Upper lobe of left lung (tissue), 6 donors: ENCODE measurements at regions not wholly inside any gene's neighbourhood (a gene's known extent, or its start where the extent isn't known, plus 50 kb on each side); places are given as distances from the start of the nearest gene placed in this dataset.

Source experiments
- ATAC-seq, 2 donors: fragments of 200-7000 bp; cut with Tn5 transposase; one replicate each; pipeline ENCODE4 v1.9.1; 2022; ENCODE audit warnings: mild to moderate bottlenecking in 2 of 2, moderate library complexity in 2 of 2; ENCODE audit not compliant: low FRiP score in 2 of 2
- DNase-seq, 2 donors: peaks; one replicate each; pipeline ENCODE4 v3.0.0-alpha.2; 2019 to 2020
- H3K27ac ChIP-seq, 4 donors: fragments of 200-600 bp; sonication (generic); one replicate each; pipeline ENCODE4 v1.5.1; 2016 to 2019
- H3K27me3 ChIP-seq, 4 donors: fragments of 200-600 bp; sonication (generic); one replicate each; pipeline ENCODE4 v1.5.1; 2017 to 2019
- H3K36me3 ChIP-seq, 4 donors: fragments of 200-600 bp; sonication (generic); one replicate each; pipeline ENCODE4 v1.5.1; 2016 to 2019
- H3K4me1 ChIP-seq, 4 donors: fragments of 200-600 bp; sonication (generic); one replicate each; pipeline ENCODE4 v1.5.1; 2018 to 2019
- H3K4me3 ChIP-seq, 4 donors: fragments of 200-600 bp; sonication (generic); one replicate each; pipeline ENCODE4 v1.5.1; 2017 to 2019; ENCODE audit warnings: mild to moderate bottlenecking in 2 of 4, moderate library complexity in 1 of 4
- H3K9me3 ChIP-seq, 4 donors: fragments of 200-600 bp; sonication (generic); one replicate each; pipeline ENCODE4 v1.5.1; 2018 to 2019
- EP300 ChIP-seq, 4 donors: sonication (generic); formaldehyde crosslinking; IDR thresholded peaks; one replicate each; pipeline ENCODE4 v1.5.1; 2017; ENCODE audit warnings: antibody characterized with exemption in 4 of 4, control low read depth in 2 of 4
- POLR2A ChIP-seq, 4 donors: fragments of 450-650 bp; IDR thresholded peaks; one replicate each; pipeline ENCODE4 v1.5.1; 2016 to 2017; ENCODE audit warnings: antibody characterized with exemption in 4 of 4, mild to moderate bottlenecking in 2 of 4
- POLR2AphosphoS5 ChIP-seq, 2 donors: sonication (generic); formaldehyde crosslinking; IDR thresholded peaks; one replicate each; pipeline ENCODE4 v1.5.1; 2017; ENCODE audit warnings: antibody characterized with exemption in 2 of 2
- WGBS, 2 donors: methylation state at CpG; one replicate each; pipeline ENCODE4 v1.1.5; 2017 to 2018; 5-methylcytosine and 5-hydroxymethylcytosine counted together
- TF ChIP-seq, protein P1 (sequence below), 6 experiments: fragments of 450-650 bp in 4 of 6; fragments of 200-600 bp in 2 of 6; sonication (generic) in 2 of 6; IDR thresholded peaks; one replicate each; pipeline ENCODE4 v1.5.1; 2016 to 2019; ENCODE audit warnings: antibody characterized with exemption in 6 of 6
- donor health status: DM: no; HTN: no; CAD: no; lungs with moderate emphysema.
- donor health status: DM: no; HTN: yes; CAD: no; lungs with severe emphysema.

- Histone ChIP-seq H3K4me1 (peaks cover 0 to 9% (median 6%) of the 10 kb centered on the region in 4 donors), H3K9me3 (no peaks in the 10 kb centered on the region), H3K27ac (no peak overlapping the region), H3K4me3 (no peak overlapping the region), H3K27me3 (no peaks in the 10 kb centered on the region), H3K36me3 (no peaks in the 10 kb centered on the region)
- 57 to 61% methylated on average over 6 of the region's 6 CpGs for WGBS, 2 donors
- DNase-seq (no peak), ATAC-seq (no peak)
- TF ChIP-seq POLR2A (IDR thresholded peaks at IDR 0.05) (no peak), POLR2AphosphoS5 (IDR thresholded peaks at IDR 0.05) (no peak)
Observed at GRCh38 chr5:57320582-57320981, 146.7 kb downstream of the GPBP1 start.

DNA sequence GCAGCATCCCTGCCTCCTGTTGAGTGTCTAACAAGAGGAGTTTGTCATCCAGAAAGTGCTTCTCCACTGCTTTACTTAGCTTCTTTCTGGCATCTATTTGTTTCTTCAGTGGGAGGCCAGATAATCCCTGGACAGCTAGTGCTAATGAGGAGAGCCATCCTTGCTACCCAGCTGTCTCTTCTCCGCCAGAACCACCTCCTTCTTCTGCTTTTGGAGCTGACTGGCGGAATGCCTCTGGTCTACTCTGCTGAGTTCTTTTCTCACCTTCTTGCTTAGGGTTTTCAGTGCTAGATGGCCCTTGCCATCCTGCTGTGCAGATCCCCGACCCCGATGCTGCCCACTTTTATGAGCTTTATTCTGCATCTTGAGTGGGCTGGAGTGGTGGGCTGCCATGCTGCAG lies 145.8 kb downstream of the GPBP1 start:
- 93 to 100% methylated on average over 4 of the region's 4 CpGs for WGBS, 2 donors
- no peak overlapping the region for H3K27ac ChIP-seq
- ATAC-seq (no peak), DNase-seq (no peak)
- H3K27me3 ChIP-seq = no peaks in the 10 kb centered on the region
- no peaks in the 10 kb centered on the region for H3K9me3 ChIP-seq
- peaks cover 0 to 9% (median 4%) of the 10 kb centered on the region in 4 donors for H3K4me1 ChIP-seq
- TF ChIP-seq POLR2AphosphoS5 (IDR thresholded peaks at IDR 0.05) = no peak
- TF ChIP-seq EP300 (IDR thresholded peaks at IDR 0.05) = no peak
- TF ChIP-seq POLR2A (IDR thresholded peaks at IDR 0.05) = no peak
- TF ChIP-seq, protein P1, sequence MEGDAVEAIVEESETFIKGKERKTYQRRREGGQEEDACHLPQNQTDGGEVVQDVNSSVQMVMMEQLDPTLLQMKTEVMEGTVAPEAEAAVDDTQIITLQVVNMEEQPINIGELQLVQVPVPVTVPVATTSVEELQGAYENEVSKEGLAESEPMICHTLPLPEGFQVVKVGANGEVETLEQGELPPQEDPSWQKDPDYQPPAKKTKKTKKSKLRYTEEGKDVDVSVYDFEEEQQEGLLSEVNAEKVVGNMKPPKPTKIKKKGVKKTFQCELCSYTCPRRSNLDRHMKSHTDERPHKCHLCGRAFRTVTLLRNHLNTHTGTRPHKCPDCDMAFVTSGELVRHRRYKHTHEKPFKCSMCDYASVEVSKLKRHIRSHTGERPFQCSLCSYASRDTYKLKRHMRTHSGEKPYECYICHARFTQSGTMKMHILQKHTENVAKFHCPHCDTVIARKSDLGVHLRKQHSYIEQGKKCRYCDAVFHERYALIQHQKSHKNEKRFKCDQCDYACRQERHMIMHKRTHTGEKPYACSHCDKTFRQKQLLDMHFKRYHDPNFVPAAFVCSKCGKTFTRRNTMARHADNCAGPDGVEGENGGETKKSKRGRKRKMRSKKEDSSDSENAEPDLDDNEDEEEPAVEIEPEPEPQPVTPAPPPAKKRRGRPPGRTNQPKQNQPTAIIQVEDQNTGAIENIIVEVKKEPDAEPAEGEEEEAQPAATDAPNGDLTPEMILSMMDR (IDR thresholded peaks at IDR 0.05) = no peak
- no peaks in the 10 kb centered on the region for H3K36me3 ChIP-seq
- no peak overlapping the region for H3K4me3 ChIP-seq

DNA sequence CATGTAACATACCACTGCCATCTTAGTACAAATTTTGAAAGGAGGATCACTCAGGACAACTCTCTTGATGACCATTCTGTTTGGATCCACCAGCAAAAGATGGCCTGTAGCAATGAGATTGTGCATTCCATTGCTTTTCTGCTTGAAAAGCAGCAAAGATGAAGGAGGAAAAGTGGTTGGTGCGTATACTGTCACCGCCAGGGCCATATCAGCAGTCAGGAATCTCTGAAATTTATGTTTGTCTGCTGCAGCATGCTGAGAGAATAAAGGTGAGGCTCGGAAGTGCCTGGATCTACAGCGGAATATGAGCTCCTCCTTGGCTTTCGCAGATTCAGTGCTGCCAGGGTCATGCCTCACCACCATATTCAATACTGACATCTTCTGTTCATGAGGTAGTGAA lies 144.4 kb downstream of the GPBP1 start:
- no peak overlapping the region for H3K4me3 ChIP-seq
- TF ChIP-seq POLR2A (IDR thresholded peaks at IDR 0.05) (no peak), POLR2AphosphoS5 (IDR thresholded peaks at IDR 0.05) (no peak), EP300 (IDR thresholded peaks at IDR 0.05) (no peak)
- TF ChIP-seq, protein P1 (IDR thresholded peaks at IDR 0.05) = no peak
- no peak for ATAC-seq
- H3K9me3 ChIP-seq = no peaks in the 10 kb centered on the region
- WGBS, 2 donors = 96 to 97% methylated on average over 5 of the region's 5 CpGs
- H3K27me3 ChIP-seq = no peaks in the 10 kb centered on the region
- H3K4me1 ChIP-seq = peaks cover 0 to 9% (median 4%) of the 10 kb centered on the region in 4 donors
- DNase-seq = no peak
- no peaks in the 10 kb centered on the region for H3K36me3 ChIP-seq
- peak overlapping the region in 3 of 4 donors; percentile 65 to 74 (median 73) for H3K27ac ChIP-seq

DNA sequence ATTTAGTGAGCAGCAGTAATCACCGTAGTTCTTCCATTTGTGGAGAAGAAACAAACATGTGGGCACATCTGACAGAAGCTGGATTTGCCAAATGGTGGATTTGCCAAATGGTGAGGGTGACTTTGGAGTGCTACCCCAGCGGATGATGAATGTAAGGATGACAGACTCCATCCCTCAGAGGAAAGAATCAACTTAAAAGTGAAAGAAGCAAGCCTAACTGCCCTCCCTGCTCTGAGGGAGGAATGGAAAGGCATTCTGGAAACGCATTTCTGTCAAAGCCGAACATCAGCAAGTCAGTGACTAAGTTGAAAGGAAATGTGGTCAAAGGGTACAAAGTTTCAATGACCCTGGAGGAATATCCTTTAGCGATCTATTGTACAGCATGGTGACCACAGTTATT lies 143.5 kb downstream of the GPBP1 start:
- TF ChIP-seq POLR2A (IDR thresholded peaks at IDR 0.05) (no peak), EP300 (IDR thresholded peaks at IDR 0.05) (no peak), POLR2AphosphoS5 (IDR thresholded peaks at IDR 0.05) (no peak)
- TF ChIP-seq, protein P1 (IDR thresholded peaks at IDR 0.05) = no peak
- DNase-seq = no peak
- Histone ChIP-seq H3K4me3 (peak overlapping the region in 1 of 4 donors; percentile 10), H3K4me1 (peaks cover 0 to 9% (median 4%) of the 10 kb centered on the region in 4 donors), H3K27ac (peak overlapping the region; percentile 46 to 74 (median 69)), H3K36me3 (no peaks in the 10 kb centered on the region), H3K27me3 (no peaks in the 10 kb centered on the region), H3K9me3 (no peaks in the 10 kb centered on the region)
- WGBS, 2 donors = 47 to 65% methylated on average over 5 of the region's 5 CpGs
- no peak for ATAC-seq

- Histone ChIP-seq H3K27ac (peak overlapping the region; percentile 46 to 74 (median 69)), H3K4me1 (peaks cover 0 to 9% (median 4%) of the 10 kb centered on the region in 4 donors), H3K36me3 (no peaks in the 10 kb centered on the region), H3K27me3 (no peaks in the 10 kb centered on the region), H3K9me3 (no peaks in the 10 kb centered on the region), H3K4me3 (peak overlapping the region in 1 of 4 donors; percentile 10)
- DNase-seq (peak in 1 of 2 donors; percentile 39), ATAC-seq (peak; percentile 32 to 79)
- 37 to 43% methylated on average over 3 of the region's 3 CpGs for WGBS, 2 donors
- TF ChIP-seq EP300 (IDR thresholded peaks at IDR 0.05) (peak in 1 of 4 donors; percentile 40), POLR2A (IDR thresholded peaks at IDR 0.05) (no peak), POLR2AphosphoS5 (IDR thresholded peaks at IDR 0.05) (peak in 1 of 2 donors; percentile 81)
- TF ChIP-seq, protein P1 (IDR thresholded peaks at IDR 0.05) = no peak
Observed at GRCh38 chr5:57316798-57317327, 143.0 kb downstream of the GPBP1 start.
